SK-N-SH treated with all-trans-retinoic acid at 6 μM for 48 hours (cell line): ENCODE measurements at regions not wholly inside any gene's neighbourhood (a gene's known extent, or its start where the extent isn't known, plus 50 kb on each side); places are given as distances from the start of the nearest gene placed in this dataset.
"Not testable (repeated sequence)": the region's sequence is repeated elsewhere in the genome, so short reads cannot be mapped to it uniquely, and the experiment has no call there.

Source experiments
- ARNTL ChIP-seq: fragments of 450-650 bp; formaldehyde crosslinking; IDR thresholded peaks from 2 replicates; pipeline ENCODE4 v1.5.0; 2020; ENCODE audit warnings: low read depth, mild to moderate bottlenecking, moderate library complexity, borderline replicate concordance
- PATZ1 ChIP-seq: fragments of 250-450 bp; sonication (Bioruptor Pico); IDR thresholded peaks from 2 replicates; pipeline ENCODE4 v1.8.0; 2020; ENCODE audit warnings: mild to moderate bottlenecking, moderate library complexity, borderline replicate concordance

GRCh38 chr15:45817578-45817977, 182.7 kb downstream of the SQOR start:
- not testable (repeated sequence) for TF ChIP-seq PATZ1, ARNTL (CRISPR knock-in tag)
